OCI-LY1 (cell line): ENCODE measurements at regions not wholly inside any gene's neighbourhood (a gene's known extent, or its start where the extent isn't known, plus 50 kb on each side); places are given as distances from the start of the nearest gene placed in this dataset.
"Not testable (repeated sequence)": the region's sequence is repeated elsewhere in the genome, so short reads cannot be mapped to it uniquely, and the experiment has no call there.

Experiments
- H2AFZ ChIP-seq: fragments of 200-600 bp; sonication (generic), shearing (Covaris generic); 2 replicates; pipeline ENCODE4 v1.6.0; 2014; ENCODE audit warnings: antibody characterized with exemption, mild to moderate bottlenecking, low read length
- H3F3A ChIP-seq: fragments of 200-600 bp; sonication (generic), shearing (Covaris generic); 2 replicates; pipeline ENCODE4 v1.6.0; 2014; ENCODE audit warnings: mild to moderate bottlenecking, antibody characterized with exemption, low read length, moderate library complexity; ENCODE audit not compliant: insufficient read depth
- H3K27ac ChIP-seq: fragments of 200-600 bp; sonication (generic); 2 replicates; pipeline ENCODE4 v1.5.1; 2014; ENCODE audit warnings: low read length, mixed run types, mild to moderate bottlenecking, low read depth; ENCODE audit not compliant: poor library complexity, severe bottlenecking
- H3K27me3 ChIP-seq: fragments of 200-600 bp; sonication (generic); 2 replicates; pipeline ENCODE4 v1.6.0; 2014; ENCODE audit warnings: antibody characterized with exemption, mild to moderate bottlenecking, low read length, moderate library complexity; ENCODE audit not compliant: insufficient read depth
- H3K36me3 ChIP-seq: fragments of 200-600 bp; sonication (generic); 2 replicates; pipeline ENCODE4 v1.6.1; 2014; ENCODE audit warnings: mild to moderate bottlenecking, antibody characterized with exemption, low read length, moderate library complexity, mixed read lengths; ENCODE audit not compliant: insufficient read depth
- H3K4me1 ChIP-seq: fragments of 200-600 bp; sonication (generic); 2 replicates; pipeline ENCODE4 v1.5.1; 2014; ENCODE audit warnings: mild to moderate bottlenecking, low read length, moderate library complexity; ENCODE audit not compliant: insufficient read depth, severe bottlenecking
- H3K4me2 ChIP-seq: fragments of 200-600 bp; sonication (generic), shearing (Covaris generic); 2 replicates; pipeline ENCODE4 v1.6.1; 2014; ENCODE audit warnings: low read length
- H3K4me3 ChIP-seq: fragments of 200-600 bp; sonication (generic); 2 replicates; pipeline ENCODE4 v1.5.1; 2014; ENCODE audit warnings: low read length, low read depth, mild to moderate bottlenecking, mixed read lengths; ENCODE audit not compliant: poor library complexity, severe bottlenecking
- H3K79me2 ChIP-seq: fragments of 200-600 bp; shearing (Covaris generic); 2 replicates; pipeline ENCODE4 v1.6.1; 2016; ENCODE audit warnings: mixed run types, low read length, mixed read lengths; ENCODE audit not compliant: insufficient read depth
- H3K9ac ChIP-seq: fragments of 200-600 bp; sonication (generic), shearing (Covaris generic); 2 replicates; pipeline ENCODE4 v1.6.1; 2014; ENCODE audit warnings: mild to moderate bottlenecking, low read length, mixed read lengths
- H3K9me2 ChIP-seq: fragments of 200-600 bp; sonication (generic), shearing (Covaris generic); 2 replicates; pipeline ENCODE4 v1.6.1; 2014; ENCODE audit warnings: low read depth, mild to moderate bottlenecking, low read length, mixed read lengths
- H3K9me3 ChIP-seq: fragments of 200-600 bp; shearing (Covaris generic); 2 replicates; pipeline ENCODE4 v1.6.1; 2014; ENCODE audit warnings: low read length, mixed read lengths
- H4K20me1 ChIP-seq: fragments of 200-600 bp; sonication (generic), shearing (Covaris generic); 2 replicates; pipeline ENCODE4 v1.6.0; 2016; ENCODE audit warnings: mild to moderate bottlenecking, low read length; ENCODE audit not compliant: insufficient read depth
- CTCF ChIP-seq: fragments of 200-600 bp; sonication (generic), shearing (Covaris generic); IDR thresholded peaks from 2 replicates; pipeline ENCODE4 v1.5.1; 2017; ENCODE audit warnings: mild to moderate bottlenecking, antibody characterized with exemption, low read length, moderate library complexity, mixed read lengths
- EZH2 ChIP-seq: fragments of 200-600 bp; sonication (generic), shearing (Covaris generic); IDR thresholded peaks from 2 replicates; pipeline ENCODE4 v1.8.0; 2017; ENCODE audit warnings: borderline replicate concordance, mixed run types, mild to moderate bottlenecking, antibody characterized with exemption, low read length, moderate library complexity, mixed read lengths

GRCh38 chr3:176219970-176220369 is 977.3 kb downstream of the TBL1XR1 start:
- H3F3A ChIP-seq: no peaks in the 10 kb centered on the region
- H3K36me3 ChIP-seq: no peaks in the 10 kb centered on the region
- H3K27me3 ChIP-seq: no peaks in the 10 kb centered on the region
- H2AFZ ChIP-seq: no peak overlapping the region
- no peak overlapping the region for H3K4me3 ChIP-seq
- no peak overlapping the region for H3K27ac ChIP-seq
- H3K79me2 ChIP-seq: no peaks in the 10 kb centered on the region
- no peak overlapping the region for H3K9ac ChIP-seq
- H3K4me1 ChIP-seq: no peaks in the 10 kb centered on the region
- H3K9me2 ChIP-seq: no peaks in the 10 kb centered on the region
- no peaks in the 10 kb centered on the region for H3K9me3 ChIP-seq
- H3K4me2 ChIP-seq: no peak overlapping the region
- H4K20me1 ChIP-seq: no peaks in the 10 kb centered on the region
- TF ChIP-seq EZH2 (no peak), CTCF (no peak)

DNA sequence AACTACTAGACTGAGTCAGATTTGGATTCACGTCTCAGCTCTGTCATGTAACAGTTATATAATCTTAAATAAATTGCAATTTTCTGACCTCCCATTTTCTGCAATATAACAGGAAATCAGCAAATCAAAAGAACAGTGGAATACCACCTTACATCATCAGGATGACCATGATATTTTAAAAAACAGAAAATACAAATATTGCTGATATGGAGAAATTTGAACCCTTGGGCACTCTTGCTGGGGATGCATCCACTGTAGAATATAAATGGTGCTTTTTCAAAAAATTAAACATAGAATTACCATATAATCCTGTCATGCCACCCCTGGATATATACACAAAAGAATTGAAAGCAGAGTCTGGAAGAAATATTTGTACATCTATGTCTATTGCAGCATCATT is 982.5 kb downstream of the TBL1XR1 start:
- H3K27ac ChIP-seq: no peak overlapping the region
- H3K79me2 ChIP-seq: no peaks in the 10 kb centered on the region
- no peak overlapping the region for H3K4me2 ChIP-seq
- H3K9me2 ChIP-seq: no peaks in the 10 kb centered on the region
- H3K4me1 ChIP-seq: no peaks in the 10 kb centered on the region
- H2AFZ ChIP-seq: no peak overlapping the region
- no peak overlapping the region for H3K9ac ChIP-seq
- TF ChIP-seq EZH2 (no peak), CTCF (no peak)
- H3K4me3 ChIP-seq: no peak overlapping the region
- H3F3A ChIP-seq: no peaks in the 10 kb centered on the region
- H4K20me1 ChIP-seq: no peaks in the 10 kb centered on the region
- H3K9me3 ChIP-seq: no peaks in the 10 kb centered on the region
- no peaks in the 10 kb centered on the region for H3K36me3 ChIP-seq
- no peaks in the 10 kb centered on the region for H3K27me3 ChIP-seq

DNA sequence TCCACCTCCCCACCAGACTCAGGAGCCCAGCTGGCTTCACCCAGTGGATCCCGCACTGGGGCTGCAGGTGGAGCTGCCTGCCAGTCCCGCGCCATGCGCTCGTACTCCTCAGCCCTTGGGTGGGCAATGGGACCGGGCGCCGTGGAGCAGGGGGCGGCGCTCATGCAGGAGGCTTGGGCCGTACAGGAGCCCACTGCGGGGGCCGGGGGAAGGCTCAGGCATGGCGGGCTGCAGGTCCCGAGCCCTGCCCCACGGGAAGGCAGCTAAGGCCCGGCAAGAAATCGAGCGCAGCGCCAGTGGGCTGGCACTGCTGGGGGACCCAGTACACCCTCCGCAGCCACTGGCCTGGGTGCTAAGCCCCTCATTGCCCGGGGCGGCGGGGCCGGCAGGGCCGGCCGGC is 984.0 kb downstream of the TBL1XR1 start:
- H3F3A ChIP-seq, H3K9ac ChIP-seq, H3K36me3 ChIP-seq, H3K4me2 ChIP-seq, H4K20me1 ChIP-seq, H3K79me2 ChIP-seq, H2AFZ ChIP-seq, H3K27ac ChIP-seq, H3K4me1 ChIP-seq, H3K4me3 ChIP-seq, H3K9me3 ChIP-seq, H3K27me3 ChIP-seq, H3K9me2 ChIP-seq: not testable (repeated sequence)

DNA sequence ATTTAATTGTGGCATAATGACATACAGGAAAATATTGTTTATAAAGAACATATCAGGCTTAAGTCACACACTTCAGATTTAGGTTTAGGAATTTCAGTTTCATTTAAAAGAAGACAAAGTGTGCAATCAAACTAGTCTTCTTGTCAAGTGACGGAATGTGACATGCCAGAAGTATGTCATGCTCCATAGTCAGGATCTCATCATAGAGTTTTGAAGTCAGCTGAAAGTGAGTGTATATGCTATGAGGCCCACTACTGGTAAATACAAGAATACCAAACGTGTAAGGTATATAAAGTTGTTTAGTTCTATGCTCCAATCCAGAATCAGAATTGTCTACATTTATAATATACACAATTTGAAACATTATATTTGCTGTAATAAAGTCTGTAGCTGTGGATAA is 988.4 kb downstream of the TBL1XR1 start:
- Histone ChIP-seq H3K4me3 (no peak overlapping the region), H3K27me3 (no peaks in the 10 kb centered on the region), H3K4me1 (no peaks in the 10 kb centered on the region), H3F3A (no peaks in the 10 kb centered on the region), H2AFZ (no peak overlapping the region), H3K9me2 (no peaks in the 10 kb centered on the region), H3K36me3 (no peaks in the 10 kb centered on the region), H3K79me2 (no peaks in the 10 kb centered on the region), H3K27ac (no peak overlapping the region), H3K9me3 (no peaks in the 10 kb centered on the region), H3K4me2 (no peak overlapping the region), H4K20me1 (no peaks in the 10 kb centered on the region), H3K9ac (no peak overlapping the region)
- TF ChIP-seq CTCF (no peak), EZH2 (no peak)
